ENCODE measurements at regions not wholly inside any gene's neighbourhood (a gene's known extent, or its start where the extent isn't known, plus 50 kb on each side); places are given as distances from the start of the nearest gene placed in this dataset.
"Not testable (repeated sequence)": the region's sequence is repeated elsewhere in the genome, so short reads cannot be mapped to it uniquely, and the experiment has no call there.

DNA sequence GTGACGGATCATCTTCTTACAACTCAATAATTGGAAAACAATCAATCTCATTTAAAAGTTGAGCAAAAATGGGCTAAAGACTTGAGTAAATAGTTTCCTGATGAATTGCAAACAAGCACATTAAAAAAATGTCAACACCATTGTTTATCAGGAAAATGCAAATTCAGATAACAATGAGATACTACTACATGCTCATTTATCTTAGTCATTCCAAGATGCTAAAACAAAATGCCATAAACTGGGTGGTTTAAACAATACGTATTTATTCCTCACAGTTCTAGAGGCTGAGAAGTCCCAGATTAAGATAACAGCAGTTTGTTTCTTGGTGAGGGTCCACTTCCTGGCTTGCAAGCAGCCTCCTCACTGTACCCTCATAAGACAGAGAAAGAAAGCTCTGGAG lies 359.6 kb downstream of the NR4A2 start:
- TF ChIP-seq, protein P1, sequence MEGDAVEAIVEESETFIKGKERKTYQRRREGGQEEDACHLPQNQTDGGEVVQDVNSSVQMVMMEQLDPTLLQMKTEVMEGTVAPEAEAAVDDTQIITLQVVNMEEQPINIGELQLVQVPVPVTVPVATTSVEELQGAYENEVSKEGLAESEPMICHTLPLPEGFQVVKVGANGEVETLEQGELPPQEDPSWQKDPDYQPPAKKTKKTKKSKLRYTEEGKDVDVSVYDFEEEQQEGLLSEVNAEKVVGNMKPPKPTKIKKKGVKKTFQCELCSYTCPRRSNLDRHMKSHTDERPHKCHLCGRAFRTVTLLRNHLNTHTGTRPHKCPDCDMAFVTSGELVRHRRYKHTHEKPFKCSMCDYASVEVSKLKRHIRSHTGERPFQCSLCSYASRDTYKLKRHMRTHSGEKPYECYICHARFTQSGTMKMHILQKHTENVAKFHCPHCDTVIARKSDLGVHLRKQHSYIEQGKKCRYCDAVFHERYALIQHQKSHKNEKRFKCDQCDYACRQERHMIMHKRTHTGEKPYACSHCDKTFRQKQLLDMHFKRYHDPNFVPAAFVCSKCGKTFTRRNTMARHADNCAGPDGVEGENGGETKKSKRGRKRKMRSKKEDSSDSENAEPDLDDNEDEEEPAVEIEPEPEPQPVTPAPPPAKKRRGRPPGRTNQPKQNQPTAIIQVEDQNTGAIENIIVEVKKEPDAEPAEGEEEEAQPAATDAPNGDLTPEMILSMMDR (IDR thresholded peaks at IDR 0.05; ENCODE audit: extremely low read depth, missing control alignments), result no peak

DNA sequence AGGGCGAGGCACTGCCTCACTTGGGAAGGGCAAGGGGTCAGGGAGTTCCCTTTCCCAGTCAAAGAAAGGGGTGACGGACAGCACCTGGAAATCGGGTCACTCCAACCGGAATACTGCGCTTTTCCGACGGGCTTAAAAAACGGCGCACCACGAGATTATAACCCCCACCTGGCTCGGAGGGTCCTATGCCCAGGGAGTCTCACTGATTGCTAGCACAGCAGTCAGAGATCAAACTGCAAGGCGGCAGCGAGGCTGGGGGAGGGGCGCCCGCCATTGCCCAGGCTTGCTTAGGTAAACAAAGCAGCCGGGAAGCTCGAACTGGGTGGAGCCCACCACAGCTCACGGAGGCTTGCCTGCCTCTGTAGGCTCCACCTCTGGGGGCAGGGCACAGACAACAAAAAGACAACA lies 366.5 kb downstream of the NR4A2 start:
- not testable (repeated sequence) for DNase-seq (ENCODE audit: low spot score)

More for the DNA sequence above, 359.6 kb downstream of the NR4A2 start:
- no peak for DNase-seq (ENCODE audit: low spot score)

DNA sequence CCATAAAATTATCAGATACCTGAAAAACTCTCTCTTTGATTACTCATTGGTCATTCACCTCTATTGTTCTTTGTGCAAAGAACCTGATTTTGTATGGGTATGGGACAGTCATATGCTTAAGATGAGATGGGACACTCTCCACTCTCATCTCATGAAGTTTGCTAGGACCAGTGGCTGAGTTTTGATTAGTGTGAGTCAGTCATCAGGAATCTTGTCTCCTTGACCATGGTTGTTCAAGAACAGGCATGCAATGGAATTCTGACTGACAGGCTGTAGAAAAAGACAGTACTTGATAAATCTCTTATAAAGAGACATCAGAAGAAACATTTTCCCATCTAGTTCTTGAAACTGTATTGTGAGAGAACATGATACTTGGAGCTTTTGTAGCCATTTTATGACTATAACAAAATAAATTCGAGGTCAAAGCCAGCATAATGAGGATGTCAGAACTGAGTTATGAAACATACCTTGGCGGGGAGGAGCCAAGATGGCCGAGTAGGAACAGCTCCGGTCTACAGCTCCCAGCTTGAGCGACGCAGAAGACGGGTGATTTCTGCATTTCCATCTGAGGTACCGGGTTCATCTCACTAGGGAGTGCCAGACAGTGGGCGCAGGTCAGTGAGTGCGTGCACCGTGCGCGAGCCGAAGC lies 367.0 kb downstream of the NR4A2 start:
- no peak for DNase-seq (ENCODE audit: low spot score)

DNA sequence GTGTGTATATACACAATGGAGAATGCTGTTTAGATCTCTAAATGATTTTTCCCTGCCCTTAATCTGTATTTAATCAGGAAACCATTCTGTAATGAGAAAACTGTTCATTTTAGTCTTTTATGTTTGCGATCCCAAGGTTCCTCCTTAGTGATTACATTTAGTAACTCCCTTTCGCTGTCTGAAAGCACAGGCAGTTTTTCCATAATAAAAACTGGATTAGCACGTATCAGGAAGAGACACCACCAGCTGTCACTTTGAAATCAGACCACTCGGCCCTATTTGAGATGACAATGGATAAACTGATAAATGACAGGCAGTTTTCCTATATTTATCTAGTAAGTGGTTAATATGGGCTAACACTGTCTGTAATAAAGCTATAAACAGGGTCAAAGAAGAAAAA lies 370.9 kb downstream of the NR4A2 start:
- no peak for DNase-seq (ENCODE audit: low spot score)
- TF ChIP-seq, protein P1 (IDR thresholded peaks at IDR 0.05; ENCODE audit: extremely low read depth, missing control alignments), result no peak

More for the DNA sequence above, 367.0 kb downstream of the NR4A2 start:
- TF ChIP-seq, protein P1 (IDR thresholded peaks at IDR 0.05; ENCODE audit: extremely low read depth, missing control alignments), result no peak

DNA sequence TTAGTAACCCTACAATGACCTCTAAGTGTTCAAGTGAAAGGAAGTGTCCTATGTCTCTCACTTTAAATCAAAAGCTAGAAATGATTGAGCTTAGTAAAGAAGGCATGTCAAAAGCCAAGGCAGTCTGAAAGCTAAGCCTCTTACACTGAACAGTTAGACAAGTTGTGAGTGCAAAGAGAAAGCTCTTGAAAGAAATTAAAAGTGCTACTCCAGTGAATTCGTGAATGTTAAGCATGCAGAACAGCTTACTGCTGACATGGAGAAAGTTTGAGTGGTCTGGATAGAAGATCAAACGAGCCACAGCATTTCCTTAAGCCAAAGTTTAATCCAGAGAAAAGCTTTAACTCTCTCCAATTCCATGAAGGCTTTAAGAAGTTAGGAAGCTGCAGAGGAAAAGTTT lies 373.7 kb downstream of the NR4A2 start:
- DNase-seq (ENCODE audit: low spot score), result no peak

GRCh38 chr2:155947069-155947468 lies 385.5 kb downstream of the NR4A2 start:
- DNase-seq (ENCODE audit: low spot score), result no peak
- TF ChIP-seq, protein P1 (IDR thresholded peaks at IDR 0.05; ENCODE audit: extremely low read depth, missing control alignments), result no peak

More for the DNA sequence above, 373.7 kb downstream of the NR4A2 start:
- TF ChIP-seq, protein P1 (IDR thresholded peaks at IDR 0.05; ENCODE audit: extremely low read depth, missing control alignments), result no peak

- DNase-seq (ENCODE audit: low spot score), result no peak
- TF ChIP-seq, protein P1 (IDR thresholded peaks at IDR 0.05; ENCODE audit: extremely low read depth, missing control alignments), result no peak
Measured at GRCh38 chr2:155944218-155944617, 388.3 kb downstream of the NR4A2 start.

DNA sequence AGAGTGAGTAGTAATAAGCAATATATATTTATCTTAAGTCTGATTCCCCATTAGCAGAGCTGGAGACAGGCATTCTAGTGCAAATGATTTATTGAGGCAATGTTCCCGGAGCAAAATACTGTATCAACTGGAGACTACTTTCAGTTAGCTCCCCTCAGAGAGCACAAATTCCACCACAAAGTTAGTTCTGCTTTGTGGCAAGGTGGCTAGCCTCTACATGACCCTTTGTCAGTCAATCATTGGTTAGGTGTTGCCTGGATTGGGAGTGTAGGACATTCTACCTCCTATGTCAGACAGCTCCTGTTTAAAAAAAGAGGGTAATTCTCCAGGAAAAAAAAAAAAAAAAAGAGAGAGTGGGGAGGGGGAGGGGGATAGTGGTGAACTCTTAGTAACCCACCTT lies 402.2 kb downstream of the NR4A2 start:
- TF ChIP-seq, protein P1 (IDR thresholded peaks at IDR 0.05; ENCODE audit: extremely low read depth, missing control alignments), result no peak
- DNase-seq (ENCODE audit: low spot score), result no peak

Measured in GM20000 (cell line).